CD4-positive, alpha-beta T cell treated with Interleukin-15 for 1 hour (primary cell): ENCODE measurements at regions not wholly inside any gene's neighbourhood (a gene's known extent, or its start where the extent isn't known, plus 50 kb on each side); places are given as distances from the start of the nearest gene placed in this dataset.
"Not testable (repeated sequence)": the region's sequence is repeated elsewhere in the genome, so short reads cannot be mapped to it uniquely, and the experiment has no call there.

Source experiments
- DNase-seq: peaks from one replicate; pipeline ENCODE4 v3.0.0-alpha.2; 2020

DNA sequence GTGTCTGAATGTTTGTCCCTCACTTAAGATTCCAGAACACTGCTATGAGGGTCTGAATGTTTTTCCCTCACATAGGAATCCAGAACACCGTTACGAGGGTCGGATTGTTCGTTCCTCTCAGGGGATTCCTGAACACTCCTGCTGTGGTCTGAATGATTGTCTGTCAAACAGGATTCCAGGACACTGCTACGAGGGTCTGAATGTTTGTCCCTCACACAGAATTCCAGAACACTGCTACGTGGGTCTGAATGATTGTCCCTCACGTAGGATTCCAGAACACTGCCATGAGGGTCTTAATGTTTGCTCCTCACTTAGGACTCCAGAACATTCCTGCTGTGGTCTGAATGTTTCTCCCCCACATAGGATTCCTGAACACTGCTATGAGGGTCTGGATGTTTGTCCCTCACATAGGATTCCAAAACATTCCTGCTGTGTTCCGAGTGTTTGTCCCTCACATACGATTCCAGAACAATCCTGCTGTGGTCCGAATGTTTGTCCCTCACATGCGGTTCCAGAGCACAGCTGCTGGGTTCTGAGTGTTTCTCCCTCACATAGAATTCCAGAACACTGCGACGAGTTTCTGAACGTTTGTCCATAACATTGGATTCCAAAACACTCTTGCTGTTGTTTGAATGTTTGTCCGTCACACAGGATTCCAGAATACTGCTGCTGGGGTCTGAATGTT is 199.5 kb downstream of the FOXD4L6 start:
- no peak for DNase-seq

DNA sequence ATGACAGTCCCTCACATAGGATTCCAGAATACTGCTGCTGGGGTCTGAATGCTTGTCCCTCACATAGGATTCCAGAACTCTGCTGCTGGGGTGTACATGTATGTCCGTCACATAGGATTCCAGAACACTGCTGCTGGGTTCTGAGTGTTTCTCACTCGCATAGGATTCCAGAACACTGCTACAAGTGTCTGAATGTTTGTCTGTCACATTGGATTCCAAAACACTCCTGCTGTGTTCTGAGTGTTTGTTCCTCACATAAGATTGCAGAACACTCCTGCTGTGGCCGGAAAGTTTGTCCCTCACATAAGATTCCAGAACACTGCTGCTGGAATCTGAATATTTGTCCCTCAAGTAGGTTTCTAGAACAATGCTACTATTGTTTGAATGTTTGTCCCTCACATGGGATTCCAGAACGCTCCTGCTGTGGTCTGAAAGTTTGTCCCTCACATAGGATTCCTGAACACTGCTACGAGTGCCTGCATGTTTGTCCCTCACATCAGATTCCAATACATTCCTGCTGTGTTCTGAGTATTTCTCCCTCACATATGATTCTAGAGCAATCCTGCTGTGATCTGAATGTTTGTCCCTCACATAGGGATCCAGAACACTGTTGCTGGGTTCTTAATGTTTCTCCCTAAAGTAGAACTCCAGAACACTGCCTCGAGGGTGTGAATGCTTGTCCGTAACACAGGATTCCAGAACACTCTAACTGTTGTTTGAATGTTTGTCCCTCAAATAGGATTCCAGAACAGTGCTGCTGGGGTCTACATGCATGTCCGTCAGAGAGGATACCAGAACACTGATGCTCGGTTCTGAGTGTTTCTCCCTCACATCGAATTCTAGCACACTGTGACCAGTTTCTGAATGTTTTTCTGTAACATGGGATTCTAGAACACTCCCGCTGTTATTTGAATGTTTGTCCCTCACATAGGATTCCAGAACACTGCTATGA is 200.4 kb downstream of the FOXD4L6 start:
- DNase-seq, result no peak

GRCh38 chr9:40927260-40927631 is 201.2 kb downstream of the FOXD4L6 start:
- DNase-seq, result no peak

- DNase-seq, result no peak
Measured at GRCh38 chr9:40926404-40927259, 201.8 kb downstream of the FOXD4L6 start.

DNA sequence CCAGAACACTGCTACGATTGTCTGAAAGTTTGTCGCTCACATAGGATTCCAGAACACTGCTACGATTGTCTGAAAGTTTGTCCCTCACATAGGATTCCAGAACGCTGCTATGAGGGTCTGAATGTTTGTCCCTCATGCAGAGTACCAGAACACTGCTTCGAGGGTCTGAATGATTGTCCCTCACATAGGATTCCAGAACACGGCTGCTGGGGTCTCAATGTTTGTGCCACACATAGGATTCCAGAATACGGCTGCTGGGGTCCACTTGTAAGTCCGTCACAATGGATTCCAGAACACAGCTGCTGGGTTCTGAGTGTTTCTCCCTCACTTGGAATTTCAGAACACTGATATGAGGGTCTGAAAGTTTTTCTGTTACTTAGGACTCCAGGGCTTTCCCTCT is 203.3 kb downstream of the FOXD4L6 start:
- no peak for DNase-seq

DNA sequence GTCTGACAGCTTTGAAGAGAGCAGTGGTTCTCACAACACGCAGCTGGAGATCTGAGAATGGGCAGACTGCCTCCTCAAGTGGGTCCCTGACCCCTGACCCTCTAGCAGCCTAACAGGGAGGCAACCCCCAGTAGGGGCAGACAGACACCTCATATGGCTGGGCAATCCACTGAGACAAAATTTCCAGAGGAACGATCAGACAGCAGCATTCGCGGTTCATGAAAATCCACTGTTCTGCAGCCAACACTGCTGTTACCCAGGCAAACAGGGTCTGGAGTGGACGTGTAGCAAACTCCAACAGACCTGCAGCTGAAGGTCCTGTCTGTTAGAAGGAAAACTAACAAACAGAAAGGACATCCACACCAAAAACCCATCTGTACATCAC is 212.1 kb downstream of the FOXD4L6 start:
- DNase-seq, result not testable (repeated sequence)

DNA sequence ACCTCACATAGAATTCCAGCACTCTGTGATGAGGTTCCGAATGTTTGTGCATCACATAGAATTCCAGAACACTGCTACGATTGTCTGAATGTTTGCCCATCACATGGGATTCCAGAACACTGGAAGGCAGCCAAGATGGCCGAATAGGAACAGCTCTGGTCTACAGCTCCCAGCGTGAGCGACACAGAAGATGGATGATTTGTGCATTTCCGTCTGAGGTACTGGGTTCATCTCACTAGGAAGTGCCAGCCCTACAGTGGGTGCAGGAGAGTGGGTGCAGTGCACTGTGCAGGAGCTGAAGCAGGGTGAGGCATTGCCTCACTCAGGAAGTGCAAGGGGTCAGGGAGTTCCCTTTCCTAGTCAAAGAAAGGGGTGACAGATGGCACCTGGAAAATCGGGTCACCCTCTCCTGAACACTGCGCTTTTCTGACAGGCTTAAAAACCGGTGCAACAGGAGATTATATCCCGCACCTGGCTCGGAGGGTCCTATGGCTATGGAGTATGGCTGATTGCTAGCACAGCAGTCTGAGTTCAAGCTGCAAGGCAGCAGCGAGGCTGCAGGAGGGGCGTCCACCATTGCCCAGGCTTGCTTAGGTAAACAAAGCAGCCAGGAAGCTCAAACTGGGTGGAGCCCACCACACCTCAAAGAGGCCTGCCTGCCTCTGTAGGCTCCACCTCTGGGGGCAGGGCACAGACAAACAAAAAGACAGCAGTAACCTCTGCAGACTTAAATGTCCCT is 212.7 kb downstream of the FOXD4L6 start:
- not testable (repeated sequence) for DNase-seq

GRCh38 chr9:40914772-40915659 is 213.5 kb downstream of the FOXD4L6 start:
- DNase-seq, result no peak

- no peak for DNase-seq
Measured at GRCh38 chr9:40913928-40914673, 214.4 kb downstream of the FOXD4L6 start.

DNA sequence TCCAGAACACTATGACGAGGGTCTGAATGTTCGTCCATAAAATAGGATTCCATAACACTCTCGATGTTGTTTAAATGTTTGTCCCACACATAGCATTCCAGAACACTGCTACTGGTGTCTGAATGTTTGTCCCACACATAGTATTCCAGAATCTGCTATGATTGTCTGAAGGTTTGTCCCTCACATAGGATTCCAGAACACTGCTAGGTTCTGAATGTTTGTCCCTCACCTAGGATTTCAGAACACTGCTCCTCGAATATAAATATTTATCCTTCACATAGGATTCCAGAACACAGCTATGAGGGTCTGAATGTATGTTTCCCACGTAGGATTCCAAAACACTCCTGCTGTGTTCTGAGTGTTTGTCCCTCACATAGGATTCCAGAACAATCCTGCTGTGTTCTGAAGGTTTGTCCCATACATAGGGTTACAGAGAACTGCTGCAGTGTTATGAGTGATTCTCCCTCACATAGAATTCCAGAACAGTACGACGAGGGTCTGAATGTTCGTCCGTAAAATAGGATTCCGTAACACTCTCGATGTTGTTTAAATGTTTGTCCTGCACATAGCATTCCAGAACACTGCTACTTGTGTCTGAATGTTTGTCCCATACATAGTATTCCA is 215.3 kb downstream of the FOXD4L6 start:
- DNase-seq, result no peak

DNA sequence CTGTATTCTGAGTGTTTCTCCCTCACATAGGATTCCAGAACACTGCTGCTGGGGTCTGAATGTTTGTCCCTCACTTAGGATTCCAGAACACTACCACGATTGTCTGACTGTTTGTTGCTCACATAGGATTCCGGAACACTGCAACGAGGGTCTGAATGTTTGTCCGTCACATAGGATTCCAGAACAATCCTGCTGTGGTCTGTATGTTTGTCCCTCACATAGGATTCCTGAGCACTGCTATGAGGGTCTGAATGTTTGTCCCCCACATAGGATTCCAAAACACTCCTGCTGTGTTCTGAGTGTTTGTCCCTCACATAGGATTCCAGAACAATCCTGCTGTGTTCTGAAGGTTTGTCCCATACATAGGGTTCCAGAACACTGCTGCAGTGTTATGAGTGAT is 215.8 kb downstream of the FOXD4L6 start:
- DNase-seq, result not testable (repeated sequence)

GRCh38 chr9:40911647-40912046 is 216.8 kb downstream of the FOXD4L6 start:
- no peak for DNase-seq

GRCh38 chr9:40910995-40911394 is 217.5 kb downstream of the FOXD4L6 start:
- not testable (repeated sequence) for DNase-seq

DNA sequence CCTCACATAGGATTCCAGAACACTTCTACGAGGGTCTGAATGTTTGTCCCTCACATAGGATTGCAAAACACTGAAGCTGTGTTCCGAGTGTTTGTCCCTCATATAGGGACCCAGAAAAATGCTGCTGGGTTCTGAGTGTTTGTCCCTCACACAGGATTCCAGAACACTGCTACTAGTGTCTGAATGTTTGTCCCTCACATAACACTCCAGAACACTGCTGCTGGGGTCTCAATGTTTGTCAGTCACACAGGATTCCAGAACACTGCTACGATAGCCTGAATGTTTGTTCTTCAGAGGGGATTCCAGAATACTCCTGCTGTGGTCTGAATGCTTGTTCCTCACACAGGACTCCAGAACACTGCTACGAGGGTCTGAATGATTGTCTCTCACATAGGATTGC is 218.7 kb downstream of the FOXD4L6 start:
- no peak for DNase-seq

DNA sequence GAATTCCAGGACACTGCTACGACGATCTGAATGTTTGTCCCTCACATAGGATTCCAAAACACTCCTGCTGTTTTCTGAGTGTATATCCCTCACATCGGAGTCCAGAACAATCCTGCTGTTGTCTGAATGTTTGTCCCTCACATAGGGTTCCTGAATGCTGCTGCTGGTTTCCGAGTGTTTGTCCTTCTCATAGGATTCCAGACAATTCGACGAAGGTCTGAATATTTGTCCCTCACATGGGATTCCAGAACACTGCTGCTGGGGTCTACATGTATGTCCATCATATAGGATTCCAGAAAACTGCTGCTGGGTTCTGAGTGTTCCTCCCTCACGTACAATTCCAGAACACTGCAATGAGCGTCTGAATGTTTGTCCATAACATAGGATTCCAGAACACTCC is 219.4 kb downstream of the FOXD4L6 start:
- DNase-seq, result not testable (repeated sequence)

DNA sequence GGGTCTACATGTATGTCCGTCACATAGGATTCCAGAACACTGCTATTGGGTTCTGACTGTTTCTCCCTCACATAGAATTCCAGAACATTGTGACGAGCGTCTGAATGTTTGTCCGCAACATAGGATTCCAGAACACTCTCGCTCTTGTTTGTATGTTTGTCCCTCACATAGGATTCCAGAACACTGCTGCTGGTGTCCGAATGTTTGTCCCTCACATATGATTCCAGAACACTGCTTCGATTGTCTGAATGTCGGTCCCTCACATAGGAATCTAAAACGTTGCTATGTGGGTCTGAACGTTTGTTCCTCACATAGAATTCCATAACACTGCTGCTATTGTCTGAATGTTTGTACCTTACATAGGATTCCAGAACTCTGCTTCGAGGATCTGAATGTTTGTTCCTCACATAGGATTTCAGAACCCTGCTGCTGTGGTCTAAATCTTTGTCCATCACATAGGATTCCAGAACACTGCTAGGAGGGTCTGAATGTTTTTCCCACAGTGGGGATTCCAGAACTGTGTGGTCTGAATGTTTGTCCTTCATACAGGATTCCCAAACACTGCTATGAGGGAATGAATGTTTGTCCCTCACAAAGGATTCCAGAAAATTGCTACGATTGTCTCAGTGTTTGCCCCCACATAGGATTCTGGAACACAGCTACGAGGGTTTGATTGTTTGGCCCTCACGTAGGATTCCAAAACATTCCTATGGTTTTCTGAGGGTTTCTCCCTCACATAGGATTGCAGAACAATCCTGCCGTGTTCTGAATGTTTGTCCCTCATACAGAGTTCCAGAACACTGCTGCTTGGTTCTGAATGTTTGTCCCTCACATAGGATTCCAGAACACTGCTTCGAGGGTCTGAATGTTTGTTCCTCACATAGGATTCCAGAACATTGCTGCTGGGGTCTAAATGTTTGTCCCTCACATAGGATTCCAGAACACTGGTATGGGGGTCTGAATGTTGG is 220.5 kb downstream of the FOXD4L6 start:
- DNase-seq, result no peak

GRCh38 chr9:40906879-40907278 is 221.6 kb downstream of the FOXD4L6 start:
- DNase-seq, result not testable (repeated sequence)

GRCh38 chr9:40892315-40892714 is 236.2 kb downstream of the FOXD4L6 start:
- DNase-seq, result not testable (repeated sequence)

DNA sequence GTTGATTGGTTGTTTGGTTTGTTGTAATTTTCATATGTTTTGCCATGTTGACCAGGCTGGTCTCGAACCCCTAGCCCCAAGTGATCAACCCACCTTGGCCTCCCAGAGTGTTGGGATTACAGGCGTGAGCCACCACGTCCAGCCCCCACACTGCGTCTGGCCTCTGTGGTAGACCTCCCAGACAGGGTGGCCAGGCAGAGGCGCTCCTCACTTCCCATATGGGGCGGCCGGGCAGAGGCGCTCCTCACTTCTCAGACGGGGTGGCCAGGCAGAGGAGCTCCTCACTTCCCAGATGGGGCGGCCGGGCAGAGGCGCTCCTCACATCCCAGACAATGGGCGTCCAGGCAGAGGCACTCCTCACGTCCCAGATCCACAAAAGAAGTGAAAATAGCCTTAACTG is 242.6 kb downstream of the FOXD4L6 start:
- not testable (repeated sequence) for DNase-seq
